Pancreas (tissue), 10 donors: ENCODE measurements at regions not wholly inside any gene's neighbourhood (a gene's known extent, or its start where the extent isn't known, plus 50 kb on each side); places are given as distances from the start of the nearest gene placed in this dataset.

ENCODE experiments used
- ATAC-seq, 4 donors: fragments of 200-7000 bp; cut with Tn5 transposase; one replicate each; pipeline versions ENCODE4 v1.8.0 to v1.9.1; 2020; ENCODE audit warnings: mild to moderate bottlenecking in 4 of 4, moderate library complexity in 4 of 4
- DNase-seq, 6 donors: peaks; one replicate each; pipeline ENCODE4 v3.0.0-alpha.2; 2020
- FAIRE-seq: peaks from 2 replicates; lab custom pipeline; 2012; peaks lifted over from hg19 to GRCh38; lab: Jason Lieb, UNC
- H3K27ac ChIP-seq, 4 donors: fragments of 200-600 bp; sonication (generic); 1 replicate in 3 of 4; 2 replicates in 1 of 4; pipeline versions ENCODE4 v1.5.0 to v1.8.0; 2020
- H3K27me3 ChIP-seq, 4 donors: fragments of 200-600 bp; one replicate each; pipeline ENCODE4 v1.8.0; 2021
- H3K36me3 ChIP-seq, 3 donors: fragments of 200-600 bp; sonication (generic) in 1 of 3; one replicate each; pipeline versions ENCODE4 v1.5.0 to v1.8.0; 2020 to 2021
- H3K4me1 ChIP-seq, 3 donors: fragments of 200-600 bp; one replicate each; pipeline ENCODE4 v1.8.0; 2021
- H3K4me3 ChIP-seq, 4 donors: fragments of 200-600 bp; sonication (generic) in 2 of 4; one replicate each; pipeline versions ENCODE4 v1.5.0 to v1.8.0; 2020 to 2021
- H3K9me3 ChIP-seq, 4 donors: fragments of 200-600 bp; one replicate each; pipeline ENCODE4 v1.8.0; 2021
- CTCF ChIP-seq, 4 donors: fragments of 200-600 bp; sonication (generic) in 3 of 4; IDR thresholded peaks; one replicate each; pipeline versions ENCODE4 v1.5.0 to v1.8.0; 2021; ENCODE audit warnings: antibody characterized with exemption in 4 of 4
- WGBS, 2 donors: extraction: QIAGEN DNeasy Blood & Tissue Kit; methylation state at CpG; one replicate each; pipeline ENCODE4 v1.1.7; 2013; 5-methylcytosine and 5-hydroxymethylcytosine counted together
- intact Hi-C, 3 donors: fragments of 100-400 bp; cut with DNase I; formaldehyde crosslinking; loops; one replicate each; pipeline versions ENCODE4 v1.11.1 to v1.14.2; 2022
- donor health status: healthy with polysubstance abuse.
- donor health status: DM: no; HTN: no; CAD: no; lungs with moderate emphysema.
- donor health status: DM: no; HTN: no; CAD: no.
- donor health status: control.
- donor health status: control.
- donor health status: Bipolar disorder and iron deficiency.
- donor health status: DM: yes; HTN: yes; CAD: no.
- donor health status: DM: no; HTN: no; CAD: no.
- donor health status: DM: no; HTN: no; CAD: no.
- donor health status: DM: yes; HTN: yes; CAD: no.

- ATAC-seq (no peak), FAIRE-seq (no peak), DNase-seq (no peak)
- TF ChIP-seq CTCF (IDR thresholded peaks at IDR 0.05): no peak
- H3K4me1 ChIP-seq: no peaks in the 10 kb centered on the region
- H3K4me3 ChIP-seq: no peak overlapping the region
- 67 to 80% methylated on average over 1 of the region's 1 CpG for WGBS, 2 donors
- no peaks in the 10 kb centered on the region for H3K9me3 ChIP-seq
- intact Hi-C loops: no loop called here
- H3K27ac ChIP-seq: no peak overlapping the region
- H3K36me3 ChIP-seq: no peaks in the 10 kb centered on the region
- no peaks in the 10 kb centered on the region for H3K27me3 ChIP-seq
Measured at GRCh38 chr7:121486590-121486989, 90.5 kb upstream of the FAM3C start.

- no peaks in the 10 kb centered on the region for H3K4me1 ChIP-seq
- TF ChIP-seq CTCF (IDR thresholded peaks at IDR 0.05): no peak
- 64 to 68% methylated on average over 7 of the region's 7 CpGs for WGBS, 2 donors
- H3K4me3 ChIP-seq: no peak overlapping the region
- DNase-seq: no peak
- H3K9me3 ChIP-seq: no peaks in the 10 kb centered on the region
- no peaks in the 10 kb centered on the region for H3K27me3 ChIP-seq
- H3K27ac ChIP-seq: no peak overlapping the region
- no peaks in the 10 kb centered on the region for H3K36me3 ChIP-seq
- intact Hi-C loops: no loop called here
- ATAC-seq: peak in 1 of 4 donors; percentile 19
- FAIRE-seq: no peak
Measured at GRCh38 chr7:121485467-121486243, 89.5 kb upstream of the FAM3C start.

GRCh38 chr7:121484089-121484763 lies 88.1 kb upstream of the FAM3C start:
- FAIRE-seq (no peak), DNase-seq (no peak), ATAC-seq (no peak)
- no peaks in the 10 kb centered on the region for H3K27me3 ChIP-seq
- H3K4me1 ChIP-seq: no peaks in the 10 kb centered on the region
- H3K4me3 ChIP-seq: no peak overlapping the region
- WGBS, 2 donors: 82 to 83% methylated on average over 2 of the region's 2 CpGs
- TF ChIP-seq CTCF (IDR thresholded peaks at IDR 0.05): no peak
- no peaks in the 10 kb centered on the region for H3K36me3 ChIP-seq
- no peaks in the 10 kb centered on the region for H3K9me3 ChIP-seq
- intact Hi-C loops: no loop called here
- H3K27ac ChIP-seq: no peak overlapping the region

GRCh38 chr7:121480566-121481335 lies 84.6 kb upstream of the FAM3C start:
- intact Hi-C loops: no loop called here
- whole genome bisulfite sequencing, 2 donors: 73 to 83% methylated on average over 6 of the region's 6 CpGs
- no peak for FAIRE-seq

More at GRCh38 chr7:121480566-121481335, 84.6 kb upstream of the FAM3C start:
- no peaks in the 10 kb centered on the region for H3K36me3 ChIP-seq
- H3K4me3 ChIP-seq: no peak overlapping the region
- H3K27me3 ChIP-seq: no peaks in the 10 kb centered on the region
- ATAC-seq (no peak), DNase-seq (no peak)
- H3K27ac ChIP-seq: no peak overlapping the region
- no peak for TF ChIP-seq CTCF (IDR thresholded peaks at IDR 0.05)
- H3K4me1 ChIP-seq: no peaks in the 10 kb centered on the region
- no peaks in the 10 kb centered on the region for H3K9me3 ChIP-seq
